H9 (cell line): ENCODE measurements at regions not wholly inside any gene's neighbourhood (a gene's known extent, or its start where the extent isn't known, plus 50 kb on each side); places are given as distances from the start of the nearest gene placed in this dataset.

Experiments
- DNase-seq: peaks from one replicate; pipeline ENCODE4 v3.0.0-alpha.2; 2017
- H2AFZ ChIP-seq: one replicate; pipeline ENCODE4 v1.6.1; 2013; ENCODE audit warnings: mild to moderate bottlenecking, low read length, control low read depth, moderate library complexity
- H2AK5ac ChIP-seq: 2 replicates; pipeline ENCODE4 v1.6.1; 2013; ENCODE audit warnings: low read length, control low read depth, mixed read lengths; ENCODE audit not compliant: insufficient read length
- H2BK120ac ChIP-seq: one replicate; pipeline ENCODE4 v1.6.1; 2013; ENCODE audit warnings: low read depth, mild to moderate bottlenecking, low read length, control low read depth, inconsistent platforms; ENCODE audit not compliant: poor library complexity, severe bottlenecking
- H2BK12ac ChIP-seq: 2 replicates; pipeline ENCODE4 v1.6.1; 2013; ENCODE audit warnings: low read length, control low read depth, mixed read lengths, low read depth; ENCODE audit not compliant: insufficient read length
- H2BK15ac ChIP-seq: 2 replicates; pipeline ENCODE4 v1.6.1; 2013; ENCODE audit warnings: low read depth, low read length, control low read depth
- H2BK20ac ChIP-seq: one replicate; pipeline ENCODE4 v1.6.1; 2013; ENCODE audit warnings: low read depth, mild to moderate bottlenecking, low read length, control low read depth, inconsistent platforms; ENCODE audit not compliant: poor library complexity, severe bottlenecking
- H2BK5ac ChIP-seq: 2 replicates; pipeline ENCODE4 v1.6.1; 2013; ENCODE audit warnings: low read length, control low read depth, mixed read lengths; ENCODE audit not compliant: insufficient read length
- H3K14ac ChIP-seq: 2 replicates; pipeline ENCODE4 v1.6.1; 2013; ENCODE audit warnings: low read length, control low read depth; ENCODE audit not compliant: insufficient read depth
- H3K18ac ChIP-seq: 2 replicates; pipeline ENCODE4 v1.6.1; 2013; ENCODE audit warnings: low read depth, mild to moderate bottlenecking, mixed read lengths, low read length, control low read depth; ENCODE audit not compliant: insufficient read length
- H3K23ac ChIP-seq: 2 replicates; pipeline ENCODE4 v1.6.1; 2013; ENCODE audit warnings: low read length, control low read depth, mixed read lengths, low read depth; ENCODE audit not compliant: insufficient read length
- H3K23me2 ChIP-seq: 2 replicates; pipeline ENCODE4 v1.6.1; 2013; ENCODE audit warnings: low read depth, mild to moderate bottlenecking, mixed read lengths, low read length, control low read depth; ENCODE audit not compliant: insufficient read length, poor library complexity, severe bottlenecking
- H3K27ac ChIP-seq: 2 replicates; pipeline ENCODE4 v1.5.1; 2013; ENCODE audit warnings: low read length, control low read depth, mixed read lengths, low read depth; ENCODE audit not compliant: insufficient read length
- H3K27me3 ChIP-seq: 2 replicates; pipeline ENCODE4 v1.6.1; 2013; ENCODE audit warnings: low read length, control low read depth, inconsistent platforms; ENCODE audit not compliant: insufficient read depth
- H3K4ac ChIP-seq: 2 replicates; pipeline ENCODE4 v1.6.1; 2013; ENCODE audit warnings: low read depth, mild to moderate bottlenecking, control low read depth, inconsistent platforms, low read length, moderate library complexity
- H3K4me1 ChIP-seq: 2 replicates; pipeline ENCODE4 v1.6.1; 2013; ENCODE audit warnings: low read length, control low read depth, inconsistent platforms; ENCODE audit not compliant: insufficient read depth
- H3K4me2 ChIP-seq: 2 replicates; pipeline ENCODE4 v1.6.1; 2013; ENCODE audit warnings: low read length, control low read depth, mixed read lengths; ENCODE audit not compliant: insufficient read length, insufficient read depth
- H3K56ac ChIP-seq: 2 replicates; pipeline ENCODE4 v1.6.1; 2013; ENCODE audit warnings: low read depth, mild to moderate bottlenecking, mixed read lengths, low read length, control low read depth; ENCODE audit not compliant: insufficient read length
- H3K79me1 ChIP-seq: 2 replicates; pipeline ENCODE4 v1.6.1; 2013; ENCODE audit warnings: low read depth, mild to moderate bottlenecking, moderate library complexity, low read length, control low read depth, inconsistent platforms; ENCODE audit not compliant: insufficient read depth, poor library complexity, severe bottlenecking
- H3K79me2 ChIP-seq: 2 replicates; pipeline ENCODE4 v1.6.1; 2013; ENCODE audit warnings: low read length, control low read depth, inconsistent platforms; ENCODE audit not compliant: insufficient read depth
- H3K9ac ChIP-seq: 2 replicates; pipeline ENCODE4 v1.6.1; 2013; ENCODE audit warnings: low read length, control low read depth, mixed read lengths; ENCODE audit not compliant: insufficient read length; ENCODE audit errors: extremely low read depth
- H3K9me3 ChIP-seq: one replicate; pipeline ENCODE4 v1.6.1; 2013; ENCODE audit warnings: low read depth, low read length, inconsistent platforms; ENCODE audit not compliant: control insufficient read depth
- H3T11ph ChIP-seq: one replicate; pipeline ENCODE4 v1.6.1; 2013; ENCODE audit warnings: mild to moderate bottlenecking, low read length, control low read depth, inconsistent platforms
- H4K20me1 ChIP-seq: one replicate; pipeline ENCODE4 v1.6.1; 2013; ENCODE audit not compliant: control insufficient read depth, insufficient read length, insufficient read depth
- H4K5ac ChIP-seq: 2 replicates; pipeline ENCODE4 v1.6.1; 2013; ENCODE audit warnings: low read depth, mild to moderate bottlenecking, mixed read lengths, low read length, control low read depth; ENCODE audit not compliant: insufficient read length
- H4K8ac ChIP-seq: replicated peaks from 2 replicates; pipeline ENCODE4 v1.6.1; 2013; ENCODE audit warnings: low read length, control low read depth, mixed read lengths, low read depth; ENCODE audit not compliant: insufficient read length
- H4K91ac ChIP-seq: 2 replicates; pipeline ENCODE4 v1.6.1; 2013; ENCODE audit warnings: low read depth, mild to moderate bottlenecking, moderate library complexity, mixed read lengths, low read length, control low read depth; ENCODE audit not compliant: insufficient read length
- H3K27ac Mint-ChIP-seq, 3 experiments: 2 replicates in 2 of 3; 3 replicates in 1 of 3; pipeline ENCODE4 v1.8.0; 2020 to 2021; ENCODE audit warnings: mixed read lengths in 3 of 3, mild to moderate bottlenecking in 1 of 3, moderate library complexity in 1 of 3
- H3K27me3 Mint-ChIP-seq: 2 replicates; pipeline ENCODE4 v1.8.0; 2021; ENCODE audit warnings: low read depth, mild to moderate bottlenecking, moderate library complexity, mixed read lengths
- H3K36me3 Mint-ChIP-seq, 3 experiments: 2 replicates in 2 of 3; 3 replicates in 1 of 3; pipeline ENCODE4 v1.8.0; 2020 to 2021; ENCODE audit warnings: low read depth in 3 of 3, mixed read lengths in 3 of 3; ENCODE audit not compliant: insufficient read depth in 1 of 3
- H3K4me1 Mint-ChIP-seq, 2 experiments: 2 replicates each; pipeline ENCODE4 v1.8.0; 2020; ENCODE audit warnings: mixed read lengths in 2 of 2
- H3K4me3 Mint-ChIP-seq, 2 experiments: 2 replicates in 1 of 2; 3 replicates in 1 of 2; pipeline ENCODE4 v1.8.0; 2020 to 2021; ENCODE audit warnings: mild to moderate bottlenecking in 2 of 2, mixed read lengths in 2 of 2, moderate library complexity in 1 of 2
- H3K9me3 Mint-ChIP-seq, 2 experiments: 2 replicates in 1 of 2; 3 replicates in 1 of 2; pipeline ENCODE4 v1.8.0; 2020; ENCODE audit warnings: mild to moderate bottlenecking in 2 of 2, mixed read lengths in 2 of 2, moderate library complexity in 1 of 2
- WGBS: extraction: QIAGEN DNeasy Blood & Tissue Kit; methylation state at CpG from one replicate; pipeline ENCODE4 v1.1.7; 2013; ENCODE audit warnings: missing lambda C conversion rate, low lambda C conversion rate, mixed read lengths; ENCODE audit not compliant: insufficient read length; ENCODE audit errors: extremely low coverage; 5-methylcytosine and 5-hydroxymethylcytosine counted together
- TF ChIP-seq, protein P1 (sequence below): fragments of 200-600 bp; sonication (generic); conservative IDR thresholded peaks from 3 replicates; pipeline ENCODE4 v1.8.0; 2021; ENCODE audit warnings: antibody characterized with exemption, mild to moderate bottlenecking

DNA sequence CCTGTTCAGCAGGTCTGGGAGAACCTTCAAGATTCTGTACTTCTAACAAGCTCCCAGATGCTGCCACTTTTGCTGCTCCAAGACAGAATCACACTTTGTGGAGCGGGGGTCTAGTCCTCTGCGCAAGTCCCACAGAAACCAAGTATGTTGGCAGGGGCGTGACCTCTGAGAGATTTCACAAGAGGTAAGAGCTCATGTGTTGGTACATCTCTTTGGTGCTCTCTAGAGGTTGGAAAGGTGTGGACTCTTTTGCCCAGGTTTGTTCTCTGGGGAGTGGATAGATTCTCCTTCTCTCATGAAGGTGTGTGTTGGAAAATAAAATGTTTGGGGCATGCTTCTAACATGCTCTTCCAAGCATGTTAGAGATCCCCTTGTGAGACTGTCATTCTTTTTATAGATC lies 340.9 kb upstream of the IRAK1BP1 start:
- no peak overlapping the region for H3K14ac ChIP-seq
- H3K27ac ChIP-seq: no peak overlapping the region
- no peak overlapping the region for H2BK5ac ChIP-seq
- H3K4ac ChIP-seq: no peak overlapping the region
- no peak overlapping the region for H3K4me3 Mint-ChIP-seq
- no peak overlapping the region for H2BK12ac ChIP-seq
- H3K9ac ChIP-seq: no peak overlapping the region
- TF ChIP-seq, protein P1, sequence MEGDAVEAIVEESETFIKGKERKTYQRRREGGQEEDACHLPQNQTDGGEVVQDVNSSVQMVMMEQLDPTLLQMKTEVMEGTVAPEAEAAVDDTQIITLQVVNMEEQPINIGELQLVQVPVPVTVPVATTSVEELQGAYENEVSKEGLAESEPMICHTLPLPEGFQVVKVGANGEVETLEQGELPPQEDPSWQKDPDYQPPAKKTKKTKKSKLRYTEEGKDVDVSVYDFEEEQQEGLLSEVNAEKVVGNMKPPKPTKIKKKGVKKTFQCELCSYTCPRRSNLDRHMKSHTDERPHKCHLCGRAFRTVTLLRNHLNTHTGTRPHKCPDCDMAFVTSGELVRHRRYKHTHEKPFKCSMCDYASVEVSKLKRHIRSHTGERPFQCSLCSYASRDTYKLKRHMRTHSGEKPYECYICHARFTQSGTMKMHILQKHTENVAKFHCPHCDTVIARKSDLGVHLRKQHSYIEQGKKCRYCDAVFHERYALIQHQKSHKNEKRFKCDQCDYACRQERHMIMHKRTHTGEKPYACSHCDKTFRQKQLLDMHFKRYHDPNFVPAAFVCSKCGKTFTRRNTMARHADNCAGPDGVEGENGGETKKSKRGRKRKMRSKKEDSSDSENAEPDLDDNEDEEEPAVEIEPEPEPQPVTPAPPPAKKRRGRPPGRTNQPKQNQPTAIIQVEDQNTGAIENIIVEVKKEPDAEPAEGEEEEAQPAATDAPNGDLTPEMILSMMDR: no peak
- H3K36me3 Mint-ChIP-seq: no peaks in the 10 kb centered on the region
- H3K79me1 ChIP-seq: no peaks in the 10 kb centered on the region
- no peak overlapping the region for H4K5ac ChIP-seq
- H3K27me3 Mint-ChIP-seq: no peaks in the 10 kb centered on the region
- no peak overlapping the region for H2BK15ac ChIP-seq
- H3K27me3 ChIP-seq: no peaks in the 10 kb centered on the region
- no peaks in the 10 kb centered on the region for H4K20me1 ChIP-seq
- H2AFZ ChIP-seq: no peak overlapping the region
- no peaks in the 10 kb centered on the region for H3K23me2 ChIP-seq
- no peak overlapping the region for H2AK5ac ChIP-seq
- no peaks in the 10 kb centered on the region for H3K4me1 ChIP-seq
- H3K4me2 ChIP-seq: no peak overlapping the region
- no peak overlapping the region for H2BK120ac ChIP-seq
- H3K18ac ChIP-seq: no peak overlapping the region
- no peaks in the 10 kb centered on the region for H3K9me3 ChIP-seq
- H3K9me3 Mint-ChIP-seq: no peaks in the 10 kb centered on the region
- no peak overlapping the region for H3K56ac ChIP-seq
- H3K23ac ChIP-seq: no peak overlapping the region
- H3K79me2 ChIP-seq: no peaks in the 10 kb centered on the region
- no peak for DNase-seq
- H2BK20ac ChIP-seq: no peak overlapping the region
- WGBS: no CpG with 5 or more reads among the region's 3 CpGs
- H3T11ph ChIP-seq: no peak overlapping the region
- no peak overlapping the region for H4K8ac ChIP-seq
- no peak overlapping the region for H3K27ac Mint-ChIP-seq
- no peaks in the 10 kb centered on the region for H3K4me1 Mint-ChIP-seq
- no peak overlapping the region for H4K91ac ChIP-seq
